Progenitor cell of endocrine pancreas (in vitro differentiated cells): ENCODE measurements at regions not wholly inside any gene's neighbourhood (a gene's known extent, or its start where the extent isn't known, plus 50 kb on each side); places are given as distances from the start of the nearest gene placed in this dataset.

Source experiments
- DNase-seq: peaks from one replicate; pipeline ENCODE4 v3.0.0; 2021; ENCODE audit warnings: low spot score; ENCODE audit not compliant: unreplicated experiment
- H3K27ac Mint-ChIP-seq: 2 replicates; pipeline ENCODE4 v1.8.0; 2021; ENCODE audit warnings: mild to moderate bottlenecking, moderate library complexity, mixed read lengths
- H3K27me3 Mint-ChIP-seq: 2 replicates; pipeline ENCODE4 v1.8.0; 2021; ENCODE audit warnings: mixed read lengths
- H3K36me3 Mint-ChIP-seq: 2 replicates; pipeline ENCODE4 v1.8.0; 2022; ENCODE audit warnings: mixed read lengths; ENCODE audit not compliant: insufficient read depth
- H3K4me1 Mint-ChIP-seq: 2 replicates; pipeline ENCODE4 v1.8.0; 2021; ENCODE audit warnings: low read depth, mixed read lengths
- H3K4me3 Mint-ChIP-seq: 2 replicates; pipeline ENCODE4 v1.8.0; 2021; ENCODE audit warnings: low read depth, mild to moderate bottlenecking, moderate library complexity, mixed read lengths
- H3K9me3 Mint-ChIP-seq: 2 replicates; pipeline ENCODE4 v1.8.0; 2021; ENCODE audit warnings: low read depth, mixed read lengths
- TF ChIP-seq, protein P1 (sequence below): fragments of 200-600 bp; sonication (generic); IDR thresholded peaks from one replicate; pipeline ENCODE4 v1.5.0; 2021; ENCODE audit warnings: antibody characterized with exemption, mild to moderate bottlenecking; ENCODE audit not compliant: unreplicated experiment

DNA sequence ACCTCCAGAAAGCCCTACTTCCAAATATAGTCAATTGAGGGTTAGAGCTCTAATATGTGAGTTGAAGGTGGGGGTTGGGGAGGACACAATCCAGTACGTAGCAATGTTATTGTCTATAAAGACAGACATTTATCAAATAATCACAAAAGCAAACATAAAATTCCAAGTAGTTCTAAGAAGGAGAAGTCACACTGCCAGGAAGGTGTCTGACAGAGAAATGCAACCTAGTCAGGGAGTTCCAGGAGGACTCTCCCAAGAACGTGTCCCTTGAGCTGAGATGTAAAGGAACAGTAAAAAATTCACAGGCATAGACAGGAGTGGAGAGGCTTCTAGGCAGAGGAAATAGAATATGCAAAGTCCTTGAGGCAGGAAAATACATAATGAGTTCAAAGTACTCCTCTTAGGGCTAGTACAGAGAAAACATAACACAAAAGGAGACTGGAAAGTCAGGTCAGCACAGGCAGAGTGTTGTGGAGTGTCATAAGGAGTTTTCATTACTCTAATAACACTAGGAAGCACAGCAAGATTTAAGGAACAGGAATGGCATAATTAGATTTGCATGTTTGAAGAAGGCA, 277.6 kb upstream of the STT3B start:
- H3K4me1 Mint-ChIP-seq: peaks cover 3% of the 10 kb centered on the region
- TF ChIP-seq, protein P1, sequence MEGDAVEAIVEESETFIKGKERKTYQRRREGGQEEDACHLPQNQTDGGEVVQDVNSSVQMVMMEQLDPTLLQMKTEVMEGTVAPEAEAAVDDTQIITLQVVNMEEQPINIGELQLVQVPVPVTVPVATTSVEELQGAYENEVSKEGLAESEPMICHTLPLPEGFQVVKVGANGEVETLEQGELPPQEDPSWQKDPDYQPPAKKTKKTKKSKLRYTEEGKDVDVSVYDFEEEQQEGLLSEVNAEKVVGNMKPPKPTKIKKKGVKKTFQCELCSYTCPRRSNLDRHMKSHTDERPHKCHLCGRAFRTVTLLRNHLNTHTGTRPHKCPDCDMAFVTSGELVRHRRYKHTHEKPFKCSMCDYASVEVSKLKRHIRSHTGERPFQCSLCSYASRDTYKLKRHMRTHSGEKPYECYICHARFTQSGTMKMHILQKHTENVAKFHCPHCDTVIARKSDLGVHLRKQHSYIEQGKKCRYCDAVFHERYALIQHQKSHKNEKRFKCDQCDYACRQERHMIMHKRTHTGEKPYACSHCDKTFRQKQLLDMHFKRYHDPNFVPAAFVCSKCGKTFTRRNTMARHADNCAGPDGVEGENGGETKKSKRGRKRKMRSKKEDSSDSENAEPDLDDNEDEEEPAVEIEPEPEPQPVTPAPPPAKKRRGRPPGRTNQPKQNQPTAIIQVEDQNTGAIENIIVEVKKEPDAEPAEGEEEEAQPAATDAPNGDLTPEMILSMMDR: no peak
- no peaks in the 10 kb centered on the region for H3K27me3 Mint-ChIP-seq
- no peak overlapping the region for H3K4me3 Mint-ChIP-seq
- H3K36me3 Mint-ChIP-seq: no peaks in the 10 kb centered on the region
- H3K9me3 Mint-ChIP-seq: peaks cover 16% of the 10 kb centered on the region
- DNase-seq: no peak
- H3K27ac Mint-ChIP-seq: peak overlapping the region; percentile 5

DNA sequence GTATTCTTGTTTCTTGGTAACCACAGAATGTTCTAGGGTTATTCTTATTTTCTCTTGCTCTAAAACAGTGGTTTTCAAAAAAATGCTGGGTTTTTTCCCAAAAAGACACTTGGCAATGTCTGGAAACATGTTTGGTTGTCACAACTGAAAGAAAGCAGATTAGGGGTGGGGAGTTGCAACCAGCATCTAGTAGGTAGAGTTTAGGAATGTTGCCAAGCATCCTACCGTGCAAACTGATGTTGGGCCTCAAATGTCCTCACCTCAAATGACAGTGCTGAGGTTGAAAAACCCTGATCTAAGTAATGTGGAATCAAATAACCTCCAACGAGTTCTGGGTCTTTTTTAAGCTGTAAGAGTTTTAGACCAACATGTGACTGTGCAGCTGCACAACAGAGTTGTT, 270.5 kb upstream of the STT3B start:
- H3K4me3 Mint-ChIP-seq: no peak overlapping the region
- no peaks in the 10 kb centered on the region for H3K9me3 Mint-ChIP-seq
- H3K27me3 Mint-ChIP-seq: no peaks in the 10 kb centered on the region
- H3K36me3 Mint-ChIP-seq: no peaks in the 10 kb centered on the region
- H3K27ac Mint-ChIP-seq: no peak overlapping the region
- no peaks in the 10 kb centered on the region for H3K4me1 Mint-ChIP-seq
- TF ChIP-seq, protein P1: no peak
- DNase-seq: no peak

DNA sequence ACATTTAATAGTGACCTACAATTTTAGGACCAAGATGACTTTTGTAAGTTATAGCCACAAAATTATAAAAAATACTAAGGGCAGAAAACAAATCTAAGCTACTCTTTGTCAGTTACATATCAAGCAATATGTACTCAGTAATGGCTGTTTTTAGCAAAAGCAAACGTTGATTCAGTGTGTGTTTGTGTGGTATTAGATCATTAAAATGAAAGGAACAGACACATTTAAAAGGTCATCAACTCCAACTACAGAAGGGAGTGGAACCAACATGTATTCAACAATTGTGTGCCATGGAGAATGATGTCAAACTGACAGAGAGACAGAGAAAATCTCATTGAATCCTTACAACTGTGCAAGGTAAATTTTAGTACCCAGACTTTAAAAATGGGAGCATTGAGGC, 268.8 kb upstream of the STT3B start:
- H3K4me1 Mint-ChIP-seq: no peaks in the 10 kb centered on the region
- H3K27ac Mint-ChIP-seq: no peak overlapping the region
- H3K9me3 Mint-ChIP-seq: no peaks in the 10 kb centered on the region
- H3K27me3 Mint-ChIP-seq: no peaks in the 10 kb centered on the region
- H3K4me3 Mint-ChIP-seq: no peak overlapping the region
- DNase-seq: no peak
- no peaks in the 10 kb centered on the region for H3K36me3 Mint-ChIP-seq
- TF ChIP-seq, protein P1: no peak

DNA sequence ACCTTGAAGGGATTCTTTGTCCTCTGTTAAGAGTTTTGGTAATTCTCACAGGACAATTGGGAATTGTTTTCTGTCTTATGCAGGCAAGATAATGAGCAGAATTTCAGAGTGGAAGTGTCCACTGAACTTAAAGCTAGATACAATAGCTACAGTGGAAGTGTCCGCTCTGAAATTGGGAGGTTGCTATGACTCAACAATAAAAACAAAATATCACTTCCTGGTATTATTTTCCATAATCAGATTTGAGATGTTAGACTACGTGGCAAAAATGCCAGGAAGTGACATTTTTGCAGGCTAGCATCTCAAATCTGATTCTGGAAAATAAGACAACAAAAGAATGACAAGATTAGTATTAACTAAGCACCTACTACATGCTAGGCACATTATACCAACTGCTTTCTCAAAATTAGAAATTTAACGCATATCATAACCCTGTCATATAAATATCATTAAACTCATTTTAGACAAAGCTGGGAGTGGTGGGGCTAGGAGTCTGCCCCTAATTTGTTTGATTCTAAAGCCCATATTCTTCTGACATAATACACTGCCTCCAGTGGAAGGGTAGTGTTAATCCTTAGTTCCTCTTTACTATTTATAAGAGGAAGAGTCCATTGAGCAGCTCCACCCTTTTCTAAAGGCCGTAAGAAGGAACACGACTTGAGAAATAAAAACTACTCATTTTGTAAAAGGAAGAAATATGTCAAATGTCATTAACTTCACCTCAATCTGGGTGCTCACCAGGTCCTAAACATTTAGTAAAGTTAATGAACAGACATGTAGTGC, 266.9 kb upstream of the STT3B start:
- no peaks in the 10 kb centered on the region for H3K36me3 Mint-ChIP-seq
- H3K4me1 Mint-ChIP-seq: peaks cover under 1% of the 10 kb centered on the region
- no peak overlapping the region for H3K4me3 Mint-ChIP-seq
- H3K27ac Mint-ChIP-seq: no peak overlapping the region
- no peak for DNase-seq
- no peaks in the 10 kb centered on the region for H3K27me3 Mint-ChIP-seq
- TF ChIP-seq, protein P1: no peak
- H3K9me3 Mint-ChIP-seq: no peaks in the 10 kb centered on the region

DNA sequence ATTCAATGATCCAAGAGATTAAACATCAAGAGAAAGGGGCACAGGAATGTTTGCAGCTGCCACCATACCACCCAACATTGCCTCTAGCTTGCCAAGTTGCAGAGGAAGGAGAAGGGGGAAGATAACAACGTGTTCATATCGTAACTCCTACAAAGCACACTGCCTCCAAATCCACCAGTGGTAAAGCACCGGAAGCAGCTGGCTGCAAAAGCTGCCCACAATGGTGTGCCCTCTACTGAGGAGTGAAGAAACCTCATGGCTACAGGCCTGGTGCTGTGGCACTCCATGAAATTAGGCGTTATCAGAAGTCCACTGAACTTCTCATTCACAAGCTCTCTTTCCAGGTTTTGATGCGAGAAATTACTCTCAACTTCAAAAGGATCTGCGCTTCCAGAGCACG, 263.9 kb upstream of the STT3B start:
- TF ChIP-seq, protein P1: no peak
- Mint-ChIP-seq H3K27ac (no peak overlapping the region), H3K4me3 (no peak overlapping the region), H3K4me1 (peaks cover 4% of the 10 kb centered on the region), H3K9me3 (peaks cover 3% of the 10 kb centered on the region), H3K27me3 (no peaks in the 10 kb centered on the region), H3K36me3 (no peaks in the 10 kb centered on the region)
- no peak for DNase-seq
